GM12878 (cell line): ENCODE measurements at regions not wholly inside any gene's neighbourhood (a gene's known extent, or its start where the extent isn't known, plus 50 kb on each side); places are given as distances from the start of the nearest gene placed in this dataset.

Source experiments
- CUX1 ChIP-seq: IDR thresholded peaks from 2 replicates; pipeline ENCODE4 v1.6.1; 2012; ENCODE audit warnings: improper control_type of control experiment, low read depth, low read length; ENCODE audit not compliant: insufficient replicate concordance
- SIN3A ChIP-seq: IDR thresholded peaks from 2 replicates; pipeline ENCODE4 v1.6.1; 2012; ENCODE audit warnings: low read depth, low read length, improper control_type of control experiment
- SMARCA5 ChIP-seq: fragments of 450-650 bp; IDR thresholded peaks from 2 replicates; pipeline ENCODE4 v1.6.1; 2017; ENCODE audit warnings: mild to moderate bottlenecking
- STAT3 ChIP-seq: IDR thresholded peaks from 2 replicates; pipeline ENCODE4 v1.6.1; 2011; ENCODE audit warnings: low read depth, low read length, improper control_type of control experiment
- YBX1 ChIP-seq: fragments of 450-650 bp; IDR thresholded peaks from 2 replicates; pipeline ENCODE4 v1.6.1; 2016; ENCODE audit warnings: antibody characterized with exemption
- ZBTB33 ChIP-seq: fragments of 450-650 bp; IDR thresholded peaks from 2 replicates; pipeline ENCODE4 v1.6.1; 2017; ENCODE audit warnings: mild to moderate bottlenecking

- TF ChIP-seq CUX1 = no peak
- TF ChIP-seq SIN3A = no peak
- no peak for TF ChIP-seq STAT3
- TF ChIP-seq SMARCA5 = no peak
- TF ChIP-seq ZBTB33 = no peak
- TF ChIP-seq YBX1 = no peak
Measured at GRCh38 chr6:112594886-112595594, 247.9 kb downstream of the RFPL4B start (continued).
